DND-41 (cell line): ENCODE measurements at regions not wholly inside any gene's neighbourhood (a gene's known extent, or its start where the extent isn't known, plus 50 kb on each side); places are given as distances from the start of the nearest gene placed in this dataset.

Experiments used
- ATAC-seq: fragments of 200-7000 bp; cut with Tn5 transposase; 3 replicates; pipeline ENCODE4 v1.9.1; 2021; ENCODE audit warnings: low read depth; ENCODE audit not compliant: insufficient read depth
- DNase-seq: peaks from one replicate; pipeline ENCODE4 v3.0.0-alpha.2; 2020
- H2AFZ ChIP-seq: 2 replicates; pipeline ENCODE4 v1.6.0; 2012; ENCODE audit warnings: low read depth, low read length
- H3K27ac ChIP-seq: 2 replicates; pipeline ENCODE4 v1.5.1; 2012; ENCODE audit warnings: low read length, inconsistent platforms
- H3K27me3 ChIP-seq: fragments of 200-600 bp; sonication (generic); 2 replicates; pipeline ENCODE4 v1.6.0; 2012; ENCODE audit warnings: low read length, mild to moderate bottlenecking, inconsistent platforms; ENCODE audit not compliant: insufficient read depth, poor library complexity
- H3K36me3 ChIP-seq: 2 replicates; pipeline ENCODE4 v1.5.1; 2012; ENCODE audit warnings: low read length, inconsistent platforms; ENCODE audit not compliant: insufficient read depth
- H3K4me1 ChIP-seq: 2 replicates; pipeline ENCODE4 v1.5.1; 2012; ENCODE audit warnings: mild to moderate bottlenecking, low read length; ENCODE audit not compliant: insufficient read depth
- H3K4me2 ChIP-seq: 2 replicates; pipeline ENCODE4 v1.6.0; 2012; ENCODE audit warnings: mild to moderate bottlenecking, moderate library complexity, low read length, inconsistent platforms; ENCODE audit not compliant: insufficient read depth
- H3K4me3 ChIP-seq, 2 experiments: fragments of 200-600 bp in 1 of 2; shearing (Covaris generic) in 1 of 2; 2 replicates each; pipeline ENCODE4 v1.5.1; 2012 to 2016; ENCODE audit warnings: inconsistent platforms in 2 of 2, low read length in 2 of 2, mild to moderate bottlenecking in 2 of 2, low read depth in 1 of 2, moderate library complexity in 1 of 2
- H3K79me2 ChIP-seq: 2 replicates; pipeline ENCODE4 v1.6.0; 2012; ENCODE audit warnings: low read length, inconsistent platforms; ENCODE audit not compliant: insufficient read depth
- H3K9ac ChIP-seq: 2 replicates; pipeline ENCODE4 v1.6.0; 2012; ENCODE audit warnings: low read depth, mild to moderate bottlenecking, inconsistent platforms, low read length, moderate library complexity
- H3K9me3 ChIP-seq: 2 replicates; pipeline ENCODE4 v1.5.1; 2012; ENCODE audit warnings: low read length, moderate library complexity, mild to moderate bottlenecking, inconsistent platforms; ENCODE audit not compliant: insufficient read depth, severe bottlenecking
- H4K20me1 ChIP-seq: 2 replicates; pipeline ENCODE4 v1.6.0; 2012; ENCODE audit warnings: low read length; ENCODE audit not compliant: insufficient read depth
- CTCF ChIP-seq: IDR thresholded peaks from 2 replicates; pipeline ENCODE4 v1.5.1; 2012; ENCODE audit warnings: borderline replicate concordance, low read length, moderate library complexity, mild to moderate bottlenecking; ENCODE audit not compliant: poor library complexity, severe bottlenecking; ENCODE audit errors: extremely low read depth
- EZH2 ChIP-seq: IDR thresholded peaks from 3 replicates; pipeline ENCODE4 v1.6.1; 2012; ENCODE audit warnings: borderline replicate concordance, low read depth, mild to moderate bottlenecking, moderate library complexity, low read length, inconsistent platforms; ENCODE audit not compliant: severe bottlenecking

GRCh38 chr10:77698267-77698931 is 60.8 kb upstream of the KCNMA1 start:
- H3K27me3 ChIP-seq, result no peaks in the 10 kb centered on the region
- no peak for TF ChIP-seq CTCF
- TF ChIP-seq EZH2, result no peak

GRCh38 chr10:77696584-77696983 is 59.0 kb upstream of the KCNMA1 start:
- no peaks in the 10 kb centered on the region for H3K9me3 ChIP-seq
- H4K20me1 ChIP-seq, result no peaks in the 10 kb centered on the region
- TF ChIP-seq EZH2 (no peak), CTCF (no peak)
- no peaks in the 10 kb centered on the region for H3K36me3 ChIP-seq
- no peak overlapping the region for H3K27ac ChIP-seq
- DNase-seq (no peak), ATAC-seq (no peak)
- no peak overlapping the region for H2AFZ ChIP-seq
- H3K4me2 ChIP-seq, result no peak overlapping the region
- no peaks in the 10 kb centered on the region for H3K79me2 ChIP-seq
- H3K4me1 ChIP-seq, result no peaks in the 10 kb centered on the region
- H3K9ac ChIP-seq, result no peak overlapping the region
- peaks cover 4% of the 10 kb centered on the region for H3K27me3 ChIP-seq
- no peak overlapping the region for H3K4me3 ChIP-seq

More at GRCh38 chr10:77698267-77698931, 60.8 kb upstream of the KCNMA1 start:
- no peak overlapping the region for H3K4me3 ChIP-seq
- no peak overlapping the region for H3K4me2 ChIP-seq
- no peak for DNase-seq
- H2AFZ ChIP-seq, result no peak overlapping the region
- H3K9ac ChIP-seq, result no peak overlapping the region
- no peaks in the 10 kb centered on the region for H3K79me2 ChIP-seq
- H3K27ac ChIP-seq, result no peak overlapping the region
- H4K20me1 ChIP-seq, result no peaks in the 10 kb centered on the region
- no peaks in the 10 kb centered on the region for H3K9me3 ChIP-seq
- H3K36me3 ChIP-seq, result no peaks in the 10 kb centered on the region
- ATAC-seq, result no peak
- H3K4me1 ChIP-seq, result no peaks in the 10 kb centered on the region

- H3K4me2 ChIP-seq, result no peak overlapping the region
- TF ChIP-seq EZH2 (no peak), CTCF (no peak)
Measured at GRCh38 chr10:77695186-77695585, 57.6 kb upstream of the KCNMA1 start.

GRCh38 chr10:77692782-77693181 is 55.2 kb upstream of the KCNMA1 start:
- no peak overlapping the region for H3K27ac ChIP-seq
- H3K9me3 ChIP-seq, result no peaks in the 10 kb centered on the region
- H3K4me2 ChIP-seq, result no peak overlapping the region
- no peak overlapping the region for H3K4me3 ChIP-seq
- H3K27me3 ChIP-seq, result peaks cover 8% of the 10 kb centered on the region
- H3K9ac ChIP-seq, result no peak overlapping the region
- H2AFZ ChIP-seq, result no peak overlapping the region
- ATAC-seq (no peak), DNase-seq (no peak)
- TF ChIP-seq CTCF (no peak), EZH2 (no peak)
- no peaks in the 10 kb centered on the region for H3K4me1 ChIP-seq
- no peaks in the 10 kb centered on the region for H4K20me1 ChIP-seq
- no peaks in the 10 kb centered on the region for H3K36me3 ChIP-seq
- no peaks in the 10 kb centered on the region for H3K79me2 ChIP-seq

More at GRCh38 chr10:77695186-77695585, 57.6 kb upstream of the KCNMA1 start:
- Histone ChIP-seq H3K4me1 (no peaks in the 10 kb centered on the region), H3K27ac (no peak overlapping the region), H3K9ac (no peak overlapping the region), H2AFZ (no peak overlapping the region), H3K36me3 (no peaks in the 10 kb centered on the region), H3K9me3 (no peaks in the 10 kb centered on the region), H3K27me3 (peaks cover 4% of the 10 kb centered on the region), H3K79me2 (no peaks in the 10 kb centered on the region), H4K20me1 (no peaks in the 10 kb centered on the region), H3K4me3 (no peak overlapping the region)
- no peak for DNase-seq
- no peak for ATAC-seq
